NCI-H1092 treated with DMSO at 0.1 percent for 48 hours (cell line): ENCODE measurements at regions not wholly inside any gene's neighbourhood (a gene's known extent, or its start where the extent isn't known, plus 50 kb on each side); places are given as distances from the start of the nearest gene placed in this dataset.
"Not testable (repeated sequence)": the region's sequence is repeated elsewhere in the genome, so short reads cannot be mapped to it uniquely, and the experiment has no call there.

Experiments used
- DNase-seq: peaks from one replicate; lab custom pipeline; 2025; lab: John Stamatoyannopoulos, UW

DNA sequence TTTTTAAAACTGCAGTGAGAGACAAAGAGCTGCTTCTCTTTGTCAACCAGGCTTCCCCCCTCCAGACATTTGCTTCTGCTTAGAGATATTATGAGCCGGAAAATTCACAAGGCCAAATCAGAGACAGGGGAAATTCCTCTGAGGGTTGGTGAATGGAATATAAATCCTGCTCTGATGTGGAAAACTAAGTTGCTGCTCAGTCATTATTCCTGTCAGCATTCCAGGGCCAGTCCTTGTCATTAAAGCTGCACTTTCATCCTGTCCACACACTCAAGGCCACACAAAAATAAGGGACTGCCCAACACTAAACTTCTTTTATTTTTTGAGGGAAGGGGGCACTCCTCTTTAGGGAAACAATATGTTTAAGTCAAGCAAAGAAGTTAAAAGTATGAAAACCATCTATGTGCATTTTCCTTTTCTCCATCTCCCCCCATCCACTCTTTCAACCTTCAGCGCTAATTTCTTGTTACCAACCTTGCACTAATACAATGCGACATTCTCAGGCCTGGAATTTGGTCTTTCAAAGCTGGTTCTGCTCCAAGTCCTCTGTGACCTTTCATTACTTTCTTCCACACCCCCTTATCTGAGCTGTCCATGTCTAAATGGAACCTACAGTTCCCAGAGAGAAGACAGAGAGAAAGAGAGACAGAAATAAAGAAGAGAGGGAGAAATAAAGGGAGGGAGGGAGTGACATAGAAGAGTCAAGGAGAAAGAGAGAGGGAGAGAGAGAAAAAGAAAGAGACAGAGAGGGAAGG lies 118.9 kb upstream of the S1PR3 start:
- DNase-seq, result no peak

- DNase-seq, result no peak
Measured at GRCh38 chr9:88873635-88874034, 117.6 kb upstream of the S1PR3 start.

- DNase-seq, result no peak
Measured at GRCh38 chr9:88874391-88874790, 116.9 kb upstream of the S1PR3 start.

DNA sequence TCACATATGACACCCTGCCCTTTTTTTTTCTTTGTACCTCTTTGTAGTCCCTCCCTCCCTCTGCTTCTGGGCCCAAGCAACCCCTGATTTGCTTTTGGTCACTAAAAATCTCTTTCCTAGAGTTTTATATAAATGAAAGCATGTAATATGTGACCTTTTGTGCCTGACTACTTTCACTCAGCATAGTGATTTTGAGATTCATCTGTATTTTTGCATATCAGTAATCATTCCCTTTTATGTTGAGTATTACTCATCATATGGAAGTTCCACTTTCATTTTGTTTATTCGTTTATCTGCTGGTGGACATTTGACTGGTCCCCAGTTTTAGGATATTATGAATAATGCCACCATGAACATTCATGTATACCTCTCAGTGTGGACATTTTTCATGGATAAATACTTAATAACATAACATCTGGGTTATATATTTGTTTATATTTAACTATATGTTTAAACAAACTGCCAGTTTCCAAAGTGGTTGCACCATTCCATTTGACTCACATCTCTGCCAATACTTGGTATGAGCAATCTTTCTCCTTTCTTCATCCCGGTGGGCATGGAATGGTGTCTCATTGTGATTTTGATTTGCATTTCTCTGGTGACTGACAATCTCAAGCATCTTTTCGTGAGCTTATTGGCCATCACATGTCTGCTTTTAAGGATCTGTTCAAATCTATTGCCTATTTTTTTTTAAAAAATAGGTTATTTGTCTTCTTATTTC lies 115.7 kb upstream of the S1PR3 start:
- DNase-seq, result no peak

- DNase-seq, result no peak
Measured at GRCh38 chr9:88880199-88880598, 111.1 kb upstream of the S1PR3 start.

- DNase-seq, result not testable (repeated sequence)
Measured at GRCh38 chr9:88884291-88884690, 107.0 kb upstream of the S1PR3 start.

GRCh38 chr9:88886762-88887161 lies 104.5 kb upstream of the S1PR3 start:
- not testable (repeated sequence) for DNase-seq

DNA sequence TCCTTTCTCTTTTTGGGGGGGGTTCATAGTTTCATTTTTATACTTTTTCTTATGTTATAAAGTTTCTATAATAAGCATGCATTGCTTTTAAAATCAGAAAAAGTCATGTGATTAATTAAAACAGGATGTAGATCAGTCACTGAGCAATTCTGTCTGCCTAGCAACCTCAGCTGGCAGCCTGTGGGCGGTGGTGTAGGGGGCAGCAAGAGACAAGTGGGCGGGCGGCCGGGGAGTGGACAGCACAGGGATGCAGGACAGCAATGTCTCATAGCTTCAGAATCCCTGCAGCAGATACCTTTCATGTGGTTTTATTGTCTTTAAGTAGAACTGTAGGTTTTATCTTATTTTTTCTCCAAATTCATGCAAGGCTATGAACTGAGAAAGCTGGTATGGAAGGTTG lies 101.9 kb upstream of the S1PR3 start:
- DNase-seq, result no peak

DNA sequence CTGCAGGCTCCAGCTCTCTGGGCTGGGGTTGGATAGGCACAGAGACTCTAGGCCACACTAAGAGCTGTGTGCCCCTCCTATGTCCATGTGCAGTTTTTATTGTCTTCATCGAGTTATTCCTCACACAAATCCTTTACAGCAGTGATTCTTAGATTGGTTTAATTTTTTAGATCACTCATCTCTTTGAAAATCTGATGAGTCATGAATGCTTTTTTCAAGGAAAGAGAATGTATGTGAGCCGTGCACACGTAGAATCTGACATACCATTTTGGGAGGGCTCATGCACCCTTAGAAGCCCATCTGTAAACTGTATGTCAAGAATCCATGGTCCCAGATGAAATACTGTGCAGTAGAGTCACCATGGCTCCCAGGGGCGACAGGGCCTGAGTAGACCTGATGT lies 100.7 kb upstream of the S1PR3 start:
- no peak for DNase-seq

DNA sequence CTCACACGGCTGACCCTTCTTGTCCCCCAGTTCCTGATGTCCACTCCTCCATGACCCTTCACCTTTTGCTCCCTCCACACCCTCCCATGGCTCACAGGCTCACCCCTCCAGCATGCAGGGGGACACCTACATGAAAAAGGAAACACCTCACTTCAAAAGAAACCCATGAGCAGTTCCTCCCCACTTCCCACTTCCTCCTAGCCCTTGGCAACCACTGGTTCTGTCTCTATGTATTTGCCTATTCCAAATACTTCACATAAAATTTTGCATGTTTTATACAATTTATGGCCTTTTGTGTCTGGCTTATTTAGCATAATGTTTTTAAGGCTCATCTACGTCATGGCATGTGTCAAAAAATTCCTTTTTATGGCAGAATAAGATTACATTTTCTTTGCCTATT lies 100.2 kb upstream of the S1PR3 start:
- no peak for DNase-seq

DNA sequence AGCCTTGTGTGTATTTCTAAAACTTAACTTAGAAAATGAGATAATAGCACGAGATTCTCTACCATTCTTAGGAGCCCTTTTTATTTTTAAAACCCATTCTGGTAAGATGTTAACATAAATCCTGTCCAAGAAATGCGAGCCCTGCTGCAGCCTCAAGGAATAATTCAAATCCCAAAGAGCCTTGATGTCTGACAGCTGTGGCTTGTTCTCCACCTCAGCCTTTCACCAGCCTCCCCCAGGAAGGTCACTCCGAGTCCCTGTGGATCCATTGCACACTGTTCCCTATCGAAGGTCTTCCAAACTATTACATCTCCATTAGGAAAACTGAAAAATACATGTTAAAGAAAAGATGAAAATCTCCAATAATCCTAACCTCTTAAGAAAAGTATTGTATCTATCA lies 98.5 kb upstream of the S1PR3 start:
- no peak for DNase-seq

DNA sequence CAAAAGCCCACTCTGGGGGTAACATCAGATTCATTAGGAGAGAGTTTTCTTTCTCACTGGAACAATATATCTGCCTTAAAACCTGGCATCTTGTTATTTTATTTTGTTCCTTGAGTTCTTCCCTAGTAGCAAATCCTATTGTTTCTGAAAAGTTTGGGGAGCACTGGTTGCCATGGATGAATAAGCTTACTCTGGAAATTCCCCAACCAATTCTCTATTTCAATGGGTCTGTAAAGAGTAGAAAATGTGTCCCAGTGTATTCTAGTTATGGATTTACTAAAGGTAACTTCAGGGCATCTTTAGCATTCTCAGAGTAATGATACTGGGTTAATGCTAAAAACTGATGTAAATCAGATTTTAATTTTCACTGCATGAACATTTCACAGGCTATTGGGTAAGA lies 94.2 kb upstream of the S1PR3 start:
- DNase-seq, result no peak

- DNase-seq, result no peak
Measured at GRCh38 chr9:88898039-88898720, 93.1 kb upstream of the S1PR3 start.

DNA sequence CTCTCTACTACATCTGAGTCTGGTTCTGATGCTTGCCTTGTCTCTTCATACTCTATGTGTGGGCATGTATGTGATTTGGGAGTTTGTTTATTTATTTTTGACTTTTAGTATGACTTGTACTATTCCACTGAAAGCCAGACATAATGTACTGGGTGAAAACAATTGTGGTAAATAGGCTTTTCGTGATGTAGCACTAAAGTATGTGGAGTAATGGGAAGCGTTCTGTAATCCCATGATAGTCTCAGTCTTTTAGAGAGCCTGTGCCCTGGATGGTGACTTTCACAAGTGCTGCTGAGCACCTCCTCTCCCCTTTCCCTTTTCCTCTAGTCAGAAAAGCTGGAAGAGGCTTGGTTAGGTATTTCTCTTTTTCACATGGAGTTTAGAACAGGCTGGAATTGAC lies 85.8 kb upstream of the S1PR3 start:
- DNase-seq, result no peak

GRCh38 chr9:88915916-88916315 lies 75.4 kb upstream of the S1PR3 start:
- no peak for DNase-seq

- no peak for DNase-seq
Measured at GRCh38 chr9:88916894-88917293, 74.4 kb upstream of the S1PR3 start.

GRCh38 chr9:88917375-88917774 lies 73.9 kb upstream of the S1PR3 start:
- DNase-seq, result no peak

- not testable (repeated sequence) for DNase-seq
Measured at GRCh38 chr9:88918537-88918936, 72.7 kb upstream of the S1PR3 start.

- DNase-seq, result no peak
Measured at GRCh38 chr9:88920645-88921044, 70.6 kb upstream of the S1PR3 start.

GRCh38 chr9:88922091-88922490 lies 69.2 kb upstream of the S1PR3 start:
- DNase-seq, result no peak

- no peak for DNase-seq
Measured at GRCh38 chr9:88923092-88923491, 68.2 kb upstream of the S1PR3 start.

DNA sequence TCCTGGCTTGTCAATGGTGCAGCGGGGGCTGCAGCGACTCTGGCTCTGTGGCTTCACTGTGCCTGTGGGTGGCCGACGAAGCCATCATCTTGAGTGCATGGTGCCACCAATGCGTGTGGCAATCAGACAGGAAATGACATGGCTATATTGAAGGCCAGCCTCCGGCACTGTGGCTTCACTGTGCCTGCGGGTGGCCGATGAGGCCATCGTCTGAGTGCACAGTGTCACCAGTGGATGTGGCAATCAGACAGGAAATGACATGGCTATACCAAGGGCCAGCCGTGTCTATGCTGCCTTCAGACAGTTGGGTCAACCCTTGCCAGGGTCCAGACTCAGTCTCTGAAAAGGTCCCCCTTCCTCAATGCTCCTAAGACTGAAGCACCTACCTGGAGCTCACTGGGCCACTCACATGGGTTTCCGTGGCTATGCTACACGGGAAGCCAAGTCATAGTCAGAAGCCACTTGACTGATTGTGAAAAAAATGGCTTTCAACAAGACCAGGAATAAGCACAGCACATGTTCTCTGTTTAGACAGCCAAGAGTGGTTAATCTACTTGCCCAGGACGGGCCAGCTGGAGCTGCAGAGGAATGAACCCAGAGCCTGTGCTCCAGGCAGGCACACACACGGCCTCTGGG lies 67.5 kb upstream of the S1PR3 start:
- DNase-seq, result no peak

DNA sequence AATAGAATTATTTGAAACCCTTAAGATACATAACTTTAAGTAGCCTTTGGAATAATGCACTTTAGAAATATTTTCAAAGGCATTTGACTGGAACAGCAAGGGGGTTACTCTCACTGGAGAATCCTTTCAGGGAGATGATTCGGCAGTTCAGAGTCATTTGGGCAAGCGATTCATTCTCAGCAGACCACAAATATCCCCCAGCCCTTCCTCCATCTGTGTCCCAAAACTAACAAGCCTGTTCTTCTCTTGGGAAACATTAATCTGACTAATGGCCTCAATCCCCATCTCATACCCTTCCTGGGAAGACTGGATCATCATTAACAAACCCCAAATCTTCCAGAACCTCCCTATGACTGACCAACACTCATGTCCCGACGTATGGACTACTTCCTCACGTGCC lies 65.8 kb upstream of the S1PR3 start:
- no peak for DNase-seq
